Adrenal gland (tissue), 9 donors: ENCODE measurements at regions not wholly inside any gene's neighbourhood (a gene's known extent, or its start where the extent isn't known, plus 50 kb on each side); places are given as distances from the start of the nearest gene placed in this dataset.

Experiments used
- DNase-seq, 7 donors: peaks; one replicate each; pipeline ENCODE4 v3.0.0-alpha.2; 2019 to 2020
- H3K27ac ChIP-seq, 5 donors: fragments of 200-600 bp; sonication (generic) in 4 of 5; 1 replicate in 3 of 5; 2 replicates in 2 of 5; pipeline versions ENCODE4 v1.5.1 to v1.8.0; 2016 to 2020; ENCODE audit warnings: mild to moderate bottlenecking in 1 of 5
- H3K27me3 ChIP-seq: fragments of 200-600 bp; 2 replicates; pipeline ENCODE4 v1.8.0; 2021
- H3K36me3 ChIP-seq, 2 donors: fragments of 200-600 bp; replicated peaks in 1 of 2; 1 replicate in 1 of 2; 2 replicates in 1 of 2; pipeline versions ENCODE4 v1.5.1 to v1.8.0; 2018 to 2022
- H3K4me1 ChIP-seq, 2 donors: fragments of 200-600 bp; replicated peaks in 1 of 2; 1 replicate in 1 of 2; 2 replicates in 1 of 2; pipeline versions ENCODE4 v1.5.1 to v1.8.0; 2018 to 2021
- H3K4me3 ChIP-seq, 4 donors: fragments of 200-600 bp; sonication (generic) in 3 of 4; one replicate each; pipeline ENCODE4 v1.5.1; 2016 to 2018
- H3K9me3 ChIP-seq, 3 donors: fragments of 200-600 bp; sonication (generic) in 1 of 3; replicated peaks in 1 of 3; 1 replicate in 2 of 3; 2 replicates in 1 of 3; pipeline versions ENCODE4 v1.5.1 to v1.8.0; 2016 to 2021
- POLR2A ChIP-seq, 2 donors: fragments of 450-650 bp; IDR thresholded peaks; one replicate each; pipeline ENCODE4 v1.6.1; 2017; ENCODE audit warnings: antibody characterized with exemption in 2 of 2, mild to moderate bottlenecking in 2 of 2, moderate library complexity in 1 of 2
- WGBS, 4 donors: extraction: QIAGEN DNeasy Blood & Tissue Kit in 2 of 4; methylation state at CpG; one replicate each; pipeline versions ENCODE4 v1.1.5 to v1.1.7; 2013 to 2017; 5-methylcytosine and 5-hydroxymethylcytosine counted together
- intact Hi-C, 2 donors: fragments of 100-400 bp; cut with DNase I; formaldehyde crosslinking; loops; one replicate each; pipeline versions ENCODE4 v1.14.1 to v1.15.0; 2022 to 2023
- TF ChIP-seq, protein P1 (sequence below), 6 experiments: fragments of 450-650 bp in 4 of 6; fragments of 200-600 bp in 2 of 6; sonication (generic) in 1 of 6; IDR thresholded peaks; 1 replicate in 5 of 6; 2 replicates in 1 of 6; pipeline versions ENCODE4 v1.5.1 to v1.8.0; 2016 to 2021; ENCODE audit warnings: antibody characterized with exemption in 6 of 6, mild to moderate bottlenecking in 2 of 6, moderate library complexity in 1 of 6
- donor health status: healthy with polysubstance abuse.
- donor health status: Bipolar disorder and iron deficiency.
- donor health status: DM: yes; HTN: yes; CAD: no.
- donor health status: DM: no; HTN: no; CAD: no.
- donor health status: DM: no; HTN: no; CAD: no.

DNA sequence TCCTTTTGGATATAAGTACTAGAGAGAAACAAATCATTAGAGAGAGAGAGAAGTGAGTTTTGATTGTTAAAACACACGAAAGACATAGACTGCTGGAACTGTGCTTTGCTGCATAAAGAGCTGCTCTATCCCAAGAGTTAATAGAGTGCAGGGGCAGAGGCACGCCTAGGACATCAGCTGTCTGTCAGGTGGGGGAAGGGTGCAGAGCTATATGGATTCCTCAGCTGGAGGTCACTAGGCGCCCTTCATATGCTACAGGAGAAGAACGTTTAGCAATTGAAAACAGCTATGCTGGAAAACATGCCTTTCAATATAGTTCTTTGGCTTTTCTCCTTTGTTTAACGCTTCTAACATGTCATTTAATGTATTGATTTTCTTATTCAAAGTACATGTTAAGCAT lies 169.0 kb upstream of the MCHR2 start:
- intact Hi-C loops, result no loop called here
- no peak overlapping the region for H3K4me3 ChIP-seq
- no peaks in the 10 kb centered on the region for H3K36me3 ChIP-seq
- H3K9me3 ChIP-seq, result no peaks in the 10 kb centered on the region
- DNase-seq, result no peak
- 20 to 26% (median 23%) methylated on average over 5 of the region's 5 CpGs for WGBS, 4 donors
- H3K27ac ChIP-seq, result no peak overlapping the region
- no peaks in the 10 kb centered on the region for H3K27me3 ChIP-seq
- TF ChIP-seq, protein P1, sequence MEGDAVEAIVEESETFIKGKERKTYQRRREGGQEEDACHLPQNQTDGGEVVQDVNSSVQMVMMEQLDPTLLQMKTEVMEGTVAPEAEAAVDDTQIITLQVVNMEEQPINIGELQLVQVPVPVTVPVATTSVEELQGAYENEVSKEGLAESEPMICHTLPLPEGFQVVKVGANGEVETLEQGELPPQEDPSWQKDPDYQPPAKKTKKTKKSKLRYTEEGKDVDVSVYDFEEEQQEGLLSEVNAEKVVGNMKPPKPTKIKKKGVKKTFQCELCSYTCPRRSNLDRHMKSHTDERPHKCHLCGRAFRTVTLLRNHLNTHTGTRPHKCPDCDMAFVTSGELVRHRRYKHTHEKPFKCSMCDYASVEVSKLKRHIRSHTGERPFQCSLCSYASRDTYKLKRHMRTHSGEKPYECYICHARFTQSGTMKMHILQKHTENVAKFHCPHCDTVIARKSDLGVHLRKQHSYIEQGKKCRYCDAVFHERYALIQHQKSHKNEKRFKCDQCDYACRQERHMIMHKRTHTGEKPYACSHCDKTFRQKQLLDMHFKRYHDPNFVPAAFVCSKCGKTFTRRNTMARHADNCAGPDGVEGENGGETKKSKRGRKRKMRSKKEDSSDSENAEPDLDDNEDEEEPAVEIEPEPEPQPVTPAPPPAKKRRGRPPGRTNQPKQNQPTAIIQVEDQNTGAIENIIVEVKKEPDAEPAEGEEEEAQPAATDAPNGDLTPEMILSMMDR (IDR thresholded peaks at IDR 0.05), result no peak
- no peak for TF ChIP-seq POLR2A (IDR thresholded peaks at IDR 0.05)
- H3K4me1 ChIP-seq, result no peaks in the 10 kb centered on the region

DNA sequence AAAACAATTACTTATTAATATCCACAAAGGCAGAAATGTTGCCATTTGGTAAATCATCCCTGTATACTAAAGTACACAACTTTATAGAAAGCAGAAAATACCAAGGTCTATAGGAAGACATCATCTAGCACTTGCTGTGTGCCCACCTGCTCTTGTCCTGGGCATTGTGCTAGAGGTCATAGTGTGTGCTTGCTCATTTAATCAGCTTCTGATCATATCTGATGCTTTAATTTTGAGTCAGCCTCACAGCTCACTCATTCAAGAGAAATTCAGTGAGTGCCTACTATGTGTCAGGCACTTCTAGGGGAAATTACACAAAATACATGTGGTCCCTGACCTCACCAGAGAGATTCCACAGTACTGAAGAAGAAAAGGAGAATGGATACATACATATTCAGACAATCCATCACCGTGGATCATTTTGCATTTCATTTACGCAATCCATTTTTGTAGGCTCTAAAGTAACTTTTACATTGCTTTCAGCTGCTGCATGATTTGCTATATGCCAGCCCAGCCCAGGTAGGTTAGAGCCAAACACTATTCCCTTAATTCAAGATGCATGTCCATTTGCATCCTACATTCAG lies 167.9 kb upstream of the MCHR2 start:
- no peak for DNase-seq
- no peak overlapping the region for H3K4me3 ChIP-seq
- WGBS, 4 donors, result 64 to 77% (median 70%) methylated on average over 2 of the region's 2 CpGs
- H3K27me3 ChIP-seq, result no peaks in the 10 kb centered on the region
- intact Hi-C loops, result no loop called here
- no peak overlapping the region for H3K27ac ChIP-seq
- H3K4me1 ChIP-seq, result no peaks in the 10 kb centered on the region
- H3K9me3 ChIP-seq, result no peaks in the 10 kb centered on the region
- H3K36me3 ChIP-seq, result no peaks in the 10 kb centered on the region
- TF ChIP-seq, protein P1 (IDR thresholded peaks at IDR 0.05), result no peak
- no peak for TF ChIP-seq POLR2A (IDR thresholded peaks at IDR 0.05)

DNA sequence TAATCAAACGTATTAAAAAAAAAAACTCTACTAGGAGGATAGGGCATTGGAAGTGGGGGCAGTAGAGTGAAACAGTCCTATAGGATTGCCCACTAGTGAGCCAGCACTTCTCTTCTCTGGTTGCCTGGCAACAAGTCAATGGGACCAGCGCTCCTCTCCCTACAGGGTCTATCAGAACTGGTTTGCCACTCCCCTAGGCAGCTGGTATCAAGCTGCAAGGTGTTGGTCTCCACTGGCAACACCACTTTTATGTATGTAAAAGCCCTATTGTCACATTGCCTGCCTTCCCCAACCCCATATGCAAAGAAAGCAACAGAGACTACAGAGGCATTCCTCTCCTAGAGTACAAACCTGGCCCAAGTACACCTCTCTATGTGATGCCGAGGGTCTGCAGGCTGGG lies 166.9 kb upstream of the MCHR2 start:
- H3K4me3 ChIP-seq, result no peak overlapping the region
- no peaks in the 10 kb centered on the region for H3K36me3 ChIP-seq
- no peak for DNase-seq
- H3K4me1 ChIP-seq, result no peaks in the 10 kb centered on the region
- TF ChIP-seq, protein P1 (IDR thresholded peaks at IDR 0.05), result no peak
- TF ChIP-seq POLR2A (IDR thresholded peaks at IDR 0.05), result no peak
- WGBS, 4 donors, result 38 to 57% (median 51%) methylated on average over 3 of the region's 3 CpGs
- H3K27ac ChIP-seq, result no peak overlapping the region
- intact Hi-C loops, result no loop called here
- no peaks in the 10 kb centered on the region for H3K9me3 ChIP-seq
- H3K27me3 ChIP-seq, result no peaks in the 10 kb centered on the region

DNA sequence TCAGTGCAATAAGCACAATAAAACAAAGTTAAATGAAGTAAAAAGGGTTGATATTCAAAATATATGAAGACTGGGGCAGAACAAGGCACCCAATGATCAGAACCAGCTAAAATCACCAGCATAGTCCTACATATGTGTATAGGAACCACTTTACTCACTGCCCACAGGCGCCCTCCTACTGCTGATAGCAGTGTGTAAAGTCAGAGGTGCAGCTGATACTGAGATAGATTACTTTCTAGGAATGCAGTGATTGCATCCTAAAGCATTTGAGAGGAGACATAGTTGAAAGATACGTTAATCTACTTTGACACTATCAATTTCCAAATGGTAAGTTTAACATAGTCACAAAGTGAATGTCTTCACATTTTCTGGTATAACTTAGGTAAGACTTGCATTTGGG lies 161.1 kb upstream of the MCHR2 start:
- no peaks in the 10 kb centered on the region for H3K27me3 ChIP-seq
- H3K4me1 ChIP-seq, result no peaks in the 10 kb centered on the region
- H3K36me3 ChIP-seq, result no peaks in the 10 kb centered on the region
- no peak overlapping the region for H3K27ac ChIP-seq
- H3K4me3 ChIP-seq, result no peak overlapping the region
- TF ChIP-seq, protein P1 (IDR thresholded peaks at IDR 0.05), result no peak
- TF ChIP-seq POLR2A (IDR thresholded peaks at IDR 0.05), result no peak
- no peaks in the 10 kb centered on the region for H3K9me3 ChIP-seq
- intact Hi-C loops, result no loop called here
- no peak for DNase-seq
- WGBS, 4 donors, result 51 to 64% (median 58%) methylated on average over 2 of the region's 2 CpGs
